HEK293 (cell line): ENCODE measurements at regions not wholly inside any gene's neighbourhood (a gene's known extent, or its start where the extent isn't known, plus 50 kb on each side); places are given as distances from the start of the nearest gene placed in this dataset.

Experiments used
- CTCF ChIA-PET: fragments of 350-600 bp; formaldehyde crosslinking; extraction: SDS; loops from one replicate; lab custom pipeline; 2021; ENCODE audit warnings: antibody characterized with exemption; lab: Yijun Ruan, JAX
- POLR2A ChIA-PET: fragments of 300-600 bp; formaldehyde crosslinking; extraction: SDS; loops from one replicate; lab custom pipeline; 2020; ENCODE audit warnings: antibody characterized with exemption, inconsistent platforms; lab: Yijun Ruan, JAX
- H3K27ac ChIP-seq: fragments of 200-500 bp; sonication (Bioruptor generic); 2 replicates; pipeline ENCODE4 v1.5.1; 2014; ENCODE audit warnings: low read depth, low read length, control low read depth, inconsistent platforms; ENCODE audit errors: extremely low read depth
- H3K36me3 ChIP-seq, 2 experiments: fragments of 200-500 bp in 1 of 2; sonication (Bioruptor generic) in 1 of 2; 1 replicate in 1 of 2; 2 replicates in 1 of 2; pipeline ENCODE4 v1.5.1; 2014 to 2017; ENCODE audit warnings: inconsistent platforms in 2 of 2, low read length in 2 of 2; ENCODE audit not compliant: control insufficient read depth in 2 of 2, insufficient read depth in 1 of 2
- H3K4me1 ChIP-seq: fragments of 200-500 bp; sonication (Bioruptor generic); 2 replicates; pipeline ENCODE4 v1.5.1; 2014; ENCODE audit warnings: mild to moderate bottlenecking, low read length, inconsistent platforms; ENCODE audit not compliant: control insufficient read depth, insufficient read depth
- H3K4me3 ChIP-seq: 2 replicates; pipeline ENCODE4 v1.5.1; 2011; ENCODE audit warnings: low read depth, mild to moderate bottlenecking, control low read depth, low read length, moderate library complexity
- H3K9me3 ChIP-seq: fragments of 200-500 bp; sonication (Bioruptor generic); 2 replicates; pipeline ENCODE4 v1.5.1; 2014; ENCODE audit warnings: low read depth, low read length, inconsistent platforms; ENCODE audit not compliant: control insufficient read depth, insufficient read depth
- BCL11A ChIP-seq: fragments of 450-650 bp; formaldehyde crosslinking; IDR thresholded peaks from 2 replicates; pipeline ENCODE4 v1.5.1; 2016; ENCODE audit warnings: low read depth, missing biosample characterization, missing genetic modification characterization
- BCL6B ChIP-seq: fragments of 450-650 bp; formaldehyde crosslinking; IDR thresholded peaks from 2 replicates; pipeline ENCODE4 v1.5.1; 2017; ENCODE audit warnings: missing biosample characterization, missing genetic modification characterization
- HIC1 ChIP-seq: fragments of 450-650 bp; formaldehyde crosslinking; IDR thresholded peaks from 2 replicates; pipeline ENCODE4 v1.5.1; 2016; ENCODE audit warnings: missing biosample characterization, missing genetic modification characterization
- KLF1 ChIP-seq: fragments of 450-650 bp; formaldehyde crosslinking; IDR thresholded peaks from 2 replicates; pipeline ENCODE4 v1.5.1; 2016; ENCODE audit warnings: missing biosample characterization, missing genetic modification characterization
- KLF16 ChIP-seq: fragments of 450-650 bp; formaldehyde crosslinking; IDR thresholded peaks from 2 replicates; pipeline ENCODE4 v1.5.1; 2017; ENCODE audit warnings: missing biosample characterization, missing genetic modification characterization
- MZF1 ChIP-seq: fragments of 450-650 bp; formaldehyde crosslinking; IDR thresholded peaks from 2 replicates; pipeline ENCODE4 v1.5.1; 2017; ENCODE audit warnings: missing biosample characterization, missing genetic modification characterization, borderline replicate concordance
- PRDM6 ChIP-seq: fragments of 450-650 bp; formaldehyde crosslinking; IDR thresholded peaks from 2 replicates; pipeline ENCODE4 v1.5.1; 2017; ENCODE audit warnings: missing biosample characterization, missing genetic modification characterization
- SCRT1 ChIP-seq: fragments of 450-650 bp; formaldehyde crosslinking; IDR thresholded peaks from 2 replicates; pipeline ENCODE4 v1.5.1; 2016; ENCODE audit warnings: missing biosample characterization, missing genetic modification characterization, borderline replicate concordance
- SCRT2 ChIP-seq: fragments of 450-650 bp; formaldehyde crosslinking; IDR thresholded peaks from 2 replicates; pipeline ENCODE4 v1.5.1; 2016; ENCODE audit warnings: missing biosample characterization, missing genetic modification characterization
- ZBTB49 ChIP-seq: fragments of 450-650 bp; formaldehyde crosslinking; IDR thresholded peaks from 2 replicates; pipeline ENCODE4 v1.5.1; 2016; ENCODE audit warnings: missing biosample characterization, missing genetic modification characterization, low read depth
- ZIC2 ChIP-seq: fragments of 450-650 bp; formaldehyde crosslinking; IDR thresholded peaks from 2 replicates; pipeline ENCODE4 v1.5.1; 2016; ENCODE audit warnings: missing biosample characterization, missing genetic modification characterization
- ZNF121 ChIP-seq: fragments of 450-650 bp; formaldehyde crosslinking; IDR thresholded peaks from 2 replicates; pipeline ENCODE4 v1.5.1; 2016; ENCODE audit warnings: missing biosample characterization, missing genetic modification characterization
- ZNF146 ChIP-seq: fragments of 450-650 bp; formaldehyde crosslinking; IDR thresholded peaks from 2 replicates; pipeline ENCODE4 v1.5.1; 2016; ENCODE audit warnings: missing biosample characterization, missing genetic modification characterization
- ZNF174 ChIP-seq: fragments of 450-650 bp; formaldehyde crosslinking; IDR thresholded peaks from 2 replicates; pipeline ENCODE4 v1.5.0; 2017; ENCODE audit warnings: missing biosample characterization, mild to moderate bottlenecking, missing genetic modification characterization
- ZNF211 ChIP-seq: fragments of 450-650 bp; formaldehyde crosslinking; IDR thresholded peaks from 2 replicates; pipeline ENCODE4 v1.5.1; 2016; ENCODE audit warnings: low read depth, missing biosample characterization, missing genetic modification characterization
- ZNF341 ChIP-seq: fragments of 450-650 bp; formaldehyde crosslinking; IDR thresholded peaks from 2 replicates; pipeline ENCODE4; 2016; ENCODE audit warnings: low read depth, missing biosample characterization, missing genetic modification characterization
- ZNF394 ChIP-seq: fragments of 450-650 bp; formaldehyde crosslinking; IDR thresholded peaks from 2 replicates; pipeline ENCODE4 v1.5.1; 2016; ENCODE audit warnings: missing biosample characterization, missing genetic modification characterization, mild to moderate bottlenecking, moderate library complexity, borderline replicate concordance
- ZNF404 ChIP-seq: fragments of 450-650 bp; formaldehyde crosslinking; IDR thresholded peaks from 2 replicates; pipeline ENCODE4 v1.5.1; 2017; ENCODE audit warnings: missing biosample characterization, missing genetic modification characterization
- ZNF670 ChIP-seq: fragments of 450-650 bp; formaldehyde crosslinking; IDR thresholded peaks from 2 replicates; pipeline ENCODE4 v1.5.1; 2016; ENCODE audit warnings: missing biosample characterization, missing genetic modification characterization, low read depth
- ZNF692 ChIP-seq: fragments of 450-650 bp; formaldehyde crosslinking; IDR thresholded peaks from 2 replicates; pipeline ENCODE4 v1.5.1; 2016; ENCODE audit warnings: missing biosample characterization, missing genetic modification characterization
- ZNF785 ChIP-seq: fragments of 450-650 bp; formaldehyde crosslinking; IDR thresholded peaks from 2 replicates; pipeline ENCODE4 v1.5.1; 2016; ENCODE audit warnings: missing biosample characterization, missing genetic modification characterization
- ZNF843 ChIP-seq: fragments of 450-650 bp; formaldehyde crosslinking; IDR thresholded peaks from 2 replicates; pipeline ENCODE4 v1.5.1; 2016; ENCODE audit warnings: missing biosample characterization, missing genetic modification characterization
- ZSCAN5A ChIP-seq: fragments of 450-650 bp; formaldehyde crosslinking; IDR thresholded peaks from 2 replicates; pipeline ENCODE4 v1.5.1; 2016; ENCODE audit warnings: missing biosample characterization, missing genetic modification characterization
- ZXDB ChIP-seq: fragments of 450-650 bp; formaldehyde crosslinking; IDR thresholded peaks from 2 replicates; pipeline ENCODE4 v1.5.1; 2016; ENCODE audit warnings: missing biosample characterization, missing genetic modification characterization

GRCh38 chr5:175223291-175223690 is 220.7 kb downstream of the DRD1 start:
- H3K9me3 ChIP-seq, result no peaks in the 10 kb centered on the region
- H3K4me1 ChIP-seq, result no peaks in the 10 kb centered on the region
- no peak overlapping the region for H3K27ac ChIP-seq
- no peak overlapping the region for H3K4me3 ChIP-seq
- CTCF ChIA-PET, result no interaction called here
- no peaks in the 10 kb centered on the region for H3K36me3 ChIP-seq
- TF ChIP-seq KLF16 (tag by site-specific recombination) (no peak), ZNF404 (tag by site-specific recombination) (no peak), PRDM6 (no peak), SCRT1 (tag by site-specific recombination) (no peak), ZNF692 (no peak), ZNF670 (tag by site-specific recombination) (no peak), ZNF146 (tag by site-specific recombination) (no peak), ZNF211 (no peak), ZXDB (tag by site-specific recombination) (no peak), ZIC2 (no peak), SCRT2 (tag by site-specific recombination) (no peak), ZNF174 (tag by site-specific recombination) (no peak), ZNF843 (no peak), BCL6B (tag by site-specific recombination) (no peak), HIC1 (no peak)
- POLR2A ChIA-PET, result no interaction called here

- Histone ChIP-seq H3K4me3 (no peak overlapping the region), H3K36me3 (no peaks in the 10 kb centered on the region), H3K4me1 (no peaks in the 10 kb centered on the region), H3K9me3 (no peaks in the 10 kb centered on the region), H3K27ac (no peak overlapping the region)
- CTCF ChIA-PET, result interaction anchor here (0.6 kb wide), 1 partner anchor 18 kb away, joined by 3 read pairs; no protein-coding TSS in a partner anchor
- POLR2A ChIA-PET, result no interaction called here
- TF ChIP-seq ZNF394, result no peak
- TF ChIP-seq KLF1 (tag by site-specific recombination), result no peak
- TF ChIP-seq PRDM6, result no peak
- TF ChIP-seq BCL11A (tag by site-specific recombination), result no peak
- TF ChIP-seq ZNF785 (tag by site-specific recombination), result no peak
- no peak for TF ChIP-seq ZNF121
- no peak for TF ChIP-seq ZNF341 (tag by site-specific recombination)
- no peak for TF ChIP-seq ZSCAN5A
- no peak for TF ChIP-seq ZBTB49 (tag by site-specific recombination)
- no peak for TF ChIP-seq ZXDB (tag by site-specific recombination)
- TF ChIP-seq MZF1 (tag by site-specific recombination), result no peak
Measured at GRCh38 chr5:175222621-175223020, 221.4 kb downstream of the DRD1 start.
